GM18909 (cell line): ENCODE measurements at regions not wholly inside any gene's neighbourhood (a gene's known extent, or its start where the extent isn't known, plus 50 kb on each side); places are given as distances from the start of the nearest gene placed in this dataset.

Experiments
- ATAC-seq: cut with Tn5 transposase; IDR thresholded peaks from one replicate; pipeline ENCODE4 v1.9.1; 2021; ENCODE audit warnings: mild to moderate bottlenecking; ENCODE audit not compliant: unreplicated experiment, poor library complexity

DNA sequence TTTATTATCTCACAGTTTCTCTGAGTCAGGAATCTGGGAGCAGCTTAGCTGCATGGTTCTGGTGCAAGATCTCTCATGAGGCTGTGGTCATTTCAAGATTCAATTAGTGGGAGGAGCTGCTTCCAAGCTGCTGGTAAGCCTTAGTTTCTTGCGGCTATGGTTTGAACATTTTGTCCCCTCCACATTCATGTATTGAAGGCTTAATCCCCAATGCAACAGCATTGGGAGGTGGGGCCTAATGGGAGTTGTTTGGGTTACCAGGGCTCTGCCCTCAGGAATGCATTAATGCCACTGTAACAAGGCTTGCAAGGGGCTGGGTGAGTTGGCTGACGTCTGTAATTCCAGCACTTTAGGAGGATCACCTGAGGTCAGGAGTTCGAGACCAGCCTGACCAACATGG lies 272.9 kb downstream of the UTP18 start:
- no peak for ATAC-seq

DNA sequence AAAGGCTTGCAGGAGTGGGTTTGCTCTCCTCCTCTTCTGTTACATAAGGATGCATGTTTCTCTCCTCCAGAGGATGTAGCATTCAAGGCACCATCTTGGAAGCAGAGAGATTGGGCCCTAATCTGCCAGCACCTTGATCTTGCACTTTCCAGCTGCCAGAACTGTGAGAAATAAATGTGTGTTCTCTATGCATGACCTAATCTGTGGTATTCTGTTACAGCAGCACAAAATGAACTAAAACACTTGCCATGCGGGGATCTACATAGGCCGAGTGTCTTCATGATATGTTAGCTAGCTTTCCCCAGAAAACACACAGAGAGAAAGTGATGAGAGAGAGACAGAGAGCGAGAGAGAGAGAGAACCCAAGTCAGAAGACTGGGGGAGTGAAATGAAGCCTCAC lies 273.5 kb downstream of the UTP18 start:
- no peak for ATAC-seq

GRCh38 chr17:51536627-51537026 lies 276.3 kb downstream of the UTP18 start:
- ATAC-seq = no peak

DNA sequence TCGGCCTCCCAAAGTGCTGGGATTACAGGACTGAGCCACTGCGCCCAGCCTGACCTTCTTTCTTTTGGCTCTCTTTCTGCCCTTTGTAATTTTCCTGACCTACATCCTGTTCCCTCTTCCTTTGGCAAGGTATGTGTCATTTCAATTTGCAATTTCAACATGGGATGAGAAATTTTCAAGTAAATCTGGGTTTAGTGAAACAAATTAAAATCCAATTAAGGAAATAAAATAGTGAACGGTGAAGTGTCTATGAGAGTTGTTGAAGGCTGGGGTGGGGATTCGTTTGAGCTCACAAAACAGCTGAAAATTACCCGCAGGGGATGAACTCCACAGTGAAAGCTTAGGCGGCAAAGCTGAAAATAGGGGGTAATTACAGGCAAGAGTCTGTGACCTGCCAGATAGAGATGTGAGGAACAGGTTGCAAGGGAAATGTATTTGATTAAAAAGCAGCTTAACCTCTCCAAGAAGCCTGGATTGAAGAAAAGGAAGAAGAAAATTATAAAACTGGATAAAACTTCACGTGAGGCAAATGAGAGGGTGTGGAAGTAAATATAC lies 277.7 kb downstream of the UTP18 start:
- no peak for ATAC-seq

- ATAC-seq = no peak
These were observed 279.8 kb downstream of the UTP18 start for GRCh38 chr17:51540151-51540550.

DNA sequence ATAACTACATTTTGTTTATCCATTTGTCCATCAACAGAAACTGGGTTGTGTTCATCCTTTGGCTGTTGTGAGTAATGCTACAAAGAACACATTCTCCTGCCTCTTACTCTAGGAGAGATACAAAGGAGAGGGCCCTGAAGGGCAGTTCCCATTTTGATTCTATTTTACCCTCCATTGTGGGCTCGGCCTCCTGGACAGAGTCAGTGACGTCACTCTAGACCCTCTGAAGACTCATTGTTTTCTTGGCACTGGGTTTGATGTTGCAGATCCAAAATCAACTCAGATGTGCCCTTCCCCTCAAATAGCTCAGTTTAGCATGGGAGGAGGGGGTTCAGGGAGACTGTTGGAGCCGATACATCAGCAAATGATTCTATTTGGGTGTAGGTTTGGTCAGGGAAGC lies 280.9 kb downstream of the UTP18 start:
- ATAC-seq = no peak

DNA sequence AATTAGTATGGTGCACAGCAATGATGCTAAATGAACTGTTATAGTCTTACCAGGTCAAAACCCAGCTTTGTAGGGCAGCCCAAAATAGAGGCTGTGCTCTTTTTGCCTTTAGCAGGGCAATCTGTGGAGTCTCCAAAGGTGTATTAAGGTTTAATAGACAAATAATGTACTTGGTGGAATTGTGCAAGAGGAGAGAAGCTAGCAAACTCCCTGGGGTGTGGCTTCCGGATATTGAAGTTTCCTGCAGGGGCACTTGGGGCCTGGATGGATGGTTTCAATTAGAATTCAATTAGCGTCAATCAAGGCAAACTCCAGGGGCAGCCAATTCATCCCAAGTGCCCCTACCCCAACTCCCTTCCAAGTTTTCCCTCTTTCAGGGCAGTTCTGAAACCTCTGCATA lies 285.8 kb downstream of the UTP18 start:
- ATAC-seq = no peak

GRCh38 chr17:51548125-51548524 lies 287.8 kb downstream of the UTP18 start:
- no peak for ATAC-seq

DNA sequence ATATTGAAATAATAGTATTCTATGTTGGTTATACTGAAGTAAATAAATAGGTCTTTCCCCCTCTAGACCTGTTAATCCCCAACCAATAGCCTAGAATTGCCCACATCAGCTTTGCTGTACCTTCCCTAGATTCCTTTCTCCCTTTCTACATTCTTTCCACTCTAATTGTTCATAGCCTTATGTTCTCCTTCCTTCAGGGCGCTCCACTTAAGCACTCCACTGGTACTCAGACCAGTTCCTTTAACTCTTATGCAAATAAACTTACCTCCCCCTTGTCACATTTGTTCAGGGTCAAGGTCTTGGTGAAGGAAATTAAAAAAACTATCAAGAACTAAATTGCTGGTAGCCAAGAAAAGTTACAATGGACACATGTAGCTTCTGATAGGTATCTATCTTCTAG lies 294.8 kb downstream of the UTP18 start:
- ATAC-seq = no peak

DNA sequence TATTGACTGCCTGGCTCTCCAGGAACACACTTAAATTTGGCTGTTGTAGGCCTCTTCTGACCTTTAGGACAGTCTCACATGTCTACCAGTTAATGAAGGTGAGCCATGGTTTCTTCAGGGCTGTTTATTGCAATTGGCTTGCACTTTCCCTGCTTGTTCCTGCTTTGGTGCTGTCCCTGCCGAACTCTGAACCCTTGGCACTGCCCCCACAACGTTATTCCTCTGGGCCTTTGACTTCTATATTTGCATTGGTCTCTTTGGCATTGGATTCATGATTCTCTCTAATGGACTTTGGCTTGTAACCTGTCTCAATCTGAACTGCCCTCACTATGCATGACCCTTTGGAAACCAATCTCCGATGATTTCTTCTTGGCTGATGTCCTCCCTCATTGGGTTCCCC lies 299.4 kb downstream of the UTP18 start:
- ATAC-seq = no peak

DNA sequence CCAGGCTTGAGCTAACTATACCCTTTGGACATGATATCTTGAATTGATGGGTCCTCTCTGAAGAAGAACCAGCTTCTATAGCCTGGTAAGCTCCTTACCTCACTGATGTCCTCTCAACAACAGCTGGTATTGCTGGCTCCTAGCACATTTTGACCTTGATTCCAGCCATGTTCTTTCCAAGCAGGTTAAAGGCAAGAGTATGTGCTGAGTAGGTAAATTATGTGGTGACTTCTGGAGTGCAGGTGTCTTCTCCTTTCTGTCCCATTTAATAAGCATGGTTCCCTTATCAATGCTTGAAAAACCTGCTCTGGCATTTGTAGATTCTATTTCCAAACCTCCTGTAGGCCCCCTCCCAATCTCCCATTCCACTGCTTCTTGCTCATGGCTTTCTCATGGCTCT lies 300.1 kb downstream of the UTP18 start:
- ATAC-seq = no peak

DNA sequence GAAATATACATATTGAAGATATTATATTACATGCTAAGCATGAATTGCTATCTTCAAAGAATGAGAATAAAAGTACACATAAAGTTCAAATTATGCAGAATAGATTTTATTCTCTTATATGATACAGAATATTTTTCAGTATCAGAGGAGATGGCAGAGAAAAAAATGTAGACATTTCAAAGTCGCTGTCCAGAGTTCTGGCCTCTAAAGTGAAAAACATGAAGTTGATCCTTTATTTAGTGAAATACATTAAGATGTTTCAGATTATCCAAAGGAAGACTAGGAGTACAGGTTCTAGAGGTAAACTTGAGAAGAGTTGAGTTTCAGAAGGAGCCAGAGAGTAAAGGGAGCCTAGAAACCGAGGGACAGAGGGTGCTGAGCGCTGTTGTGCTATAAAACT lies 303.6 kb downstream of the UTP18 start:
- no peak for ATAC-seq

- no peak for ATAC-seq
These were observed 311.8 kb downstream of the UTP18 start for GRCh38 chr17:51572115-51572514.
